ENCODE measurements at regions not wholly inside any gene's neighbourhood (a gene's known extent, or its start where the extent isn't known, plus 50 kb on each side); places are given as distances from the start of the nearest gene placed in this dataset.

DNA sequence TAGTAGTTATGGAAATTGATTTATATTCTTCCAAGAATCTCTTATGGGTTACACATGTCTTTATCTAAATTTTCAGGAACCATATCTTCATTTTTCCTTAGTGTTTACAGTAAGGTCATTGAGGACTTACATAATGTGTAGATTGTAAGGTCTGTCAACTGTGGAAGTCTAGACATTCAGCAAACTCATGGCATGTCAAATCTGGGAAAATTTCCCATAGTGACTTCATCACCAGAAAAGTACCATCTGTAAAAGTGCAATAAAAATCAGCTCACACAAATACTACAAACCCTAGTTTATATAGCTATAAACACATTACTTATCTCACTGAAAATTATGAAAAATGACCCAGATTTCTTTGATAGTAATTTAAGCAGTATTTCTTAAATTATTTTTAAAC is 419.4 kb downstream of the MTRR start:
- TF ChIP-seq, protein P1, sequence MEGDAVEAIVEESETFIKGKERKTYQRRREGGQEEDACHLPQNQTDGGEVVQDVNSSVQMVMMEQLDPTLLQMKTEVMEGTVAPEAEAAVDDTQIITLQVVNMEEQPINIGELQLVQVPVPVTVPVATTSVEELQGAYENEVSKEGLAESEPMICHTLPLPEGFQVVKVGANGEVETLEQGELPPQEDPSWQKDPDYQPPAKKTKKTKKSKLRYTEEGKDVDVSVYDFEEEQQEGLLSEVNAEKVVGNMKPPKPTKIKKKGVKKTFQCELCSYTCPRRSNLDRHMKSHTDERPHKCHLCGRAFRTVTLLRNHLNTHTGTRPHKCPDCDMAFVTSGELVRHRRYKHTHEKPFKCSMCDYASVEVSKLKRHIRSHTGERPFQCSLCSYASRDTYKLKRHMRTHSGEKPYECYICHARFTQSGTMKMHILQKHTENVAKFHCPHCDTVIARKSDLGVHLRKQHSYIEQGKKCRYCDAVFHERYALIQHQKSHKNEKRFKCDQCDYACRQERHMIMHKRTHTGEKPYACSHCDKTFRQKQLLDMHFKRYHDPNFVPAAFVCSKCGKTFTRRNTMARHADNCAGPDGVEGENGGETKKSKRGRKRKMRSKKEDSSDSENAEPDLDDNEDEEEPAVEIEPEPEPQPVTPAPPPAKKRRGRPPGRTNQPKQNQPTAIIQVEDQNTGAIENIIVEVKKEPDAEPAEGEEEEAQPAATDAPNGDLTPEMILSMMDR (conservative IDR thresholded peaks at IDR 0.05 in 1 of 2, IDR thresholded peaks at IDR 0.05 in 1 of 2; ENCODE audit: extremely low read depth in 1 of 2, insufficient read depth in 1 of 2, low read depth in 1 of 2, low read length in 2 of 2) = no peak
- TF ChIP-seq EZH2 (IDR thresholded peaks at IDR 0.05; ENCODE audit: borderline replicate concordance, low read length) = no peak
